SK-N-SH treated with all-trans-retinoic acid at 6 μM for 48 hours (cell line): ENCODE measurements at regions not wholly inside any gene's neighbourhood (a gene's known extent, or its start where the extent isn't known, plus 50 kb on each side); places are given as distances from the start of the nearest gene placed in this dataset.

ENCODE experiments used
- BACH2 ChIP-seq: fragments of 250-450 bp; sonication (Bioruptor Pico); IDR thresholded peaks from 2 replicates; pipeline ENCODE4 v1.9.0; 2021; ENCODE audit warnings: mild to moderate bottlenecking, borderline replicate concordance
- CREB5 ChIP-seq: fragments of 250-450 bp; sonication (Bioruptor Pico); IDR thresholded peaks from 2 replicates; pipeline ENCODE4 v1.5.1; 2020; ENCODE audit warnings: low read depth, mild to moderate bottlenecking, moderate library complexity
- CSRNP3 ChIP-seq: fragments of 250-450 bp; sonication (Bioruptor Pico); IDR thresholded peaks from 2 replicates; pipeline ENCODE4 v1.5.1; 2021; ENCODE audit warnings: mild to moderate bottlenecking, moderate library complexity
- ESRRG ChIP-seq: fragments of 250-450 bp; sonication (Bioruptor Pico); IDR thresholded peaks from 2 replicates; pipeline ENCODE4 v1.6.1; 2021; ENCODE audit warnings: mild to moderate bottlenecking
- GLIS3 ChIP-seq: fragments of 250-450 bp; sonication (Bioruptor Pico); IDR thresholded peaks from 2 replicates; pipeline ENCODE4 v1.5.0; 2020; ENCODE audit warnings: mild to moderate bottlenecking, moderate library complexity
- ISL1 ChIP-seq: fragments of 250-450 bp; sonication (Bioruptor Pico); IDR thresholded peaks from 2 replicates; pipeline ENCODE4 v2.1.2; 2022; ENCODE audit warnings: mild to moderate bottlenecking, moderate library complexity
- PATZ1 ChIP-seq: fragments of 250-450 bp; sonication (Bioruptor Pico); IDR thresholded peaks from 2 replicates; pipeline ENCODE4 v1.8.0; 2020; ENCODE audit warnings: mild to moderate bottlenecking, moderate library complexity, borderline replicate concordance
- POU6F1 ChIP-seq: fragments of 250-450 bp; sonication (Bioruptor Pico); IDR thresholded peaks from 2 replicates; pipeline ENCODE4 v1.8.0; 2021; ENCODE audit warnings: low read depth, mild to moderate bottlenecking, moderate library complexity, borderline replicate concordance
- SNAI2 ChIP-seq: fragments of 250-450 bp; sonication (Bioruptor Pico); IDR thresholded peaks from 2 replicates; pipeline ENCODE4 v1.5.0; 2020; ENCODE audit warnings: mild to moderate bottlenecking, moderate library complexity
- ZFP3 ChIP-seq: fragments of 250-450 bp; sonication (Bioruptor Pico); IDR thresholded peaks from 2 replicates; pipeline ENCODE4 v1.5.0; 2020; ENCODE audit warnings: mild to moderate bottlenecking, moderate library complexity
- ZFP30 ChIP-seq: fragments of 450-650 bp; formaldehyde crosslinking; IDR thresholded peaks from 2 replicates; pipeline ENCODE4 v1.5.0; 2022; ENCODE audit warnings: mild to moderate bottlenecking, moderate library complexity
- ZNF565 ChIP-seq: fragments of 450-650 bp; formaldehyde crosslinking; conservative IDR thresholded peaks from 2 replicates; pipeline ENCODE4 v1.5.0; 2020; ENCODE audit warnings: low read depth, mild to moderate bottlenecking, moderate library complexity
- ZNF70 ChIP-seq: fragments of 450-650 bp; formaldehyde crosslinking; IDR thresholded peaks from 2 replicates; pipeline ENCODE4 v1.5.0; 2020; ENCODE audit warnings: mild to moderate bottlenecking, moderate library complexity

GRCh38 chrX:38899650-38900049 lies 98.4 kb downstream of the MID1IP1 start:
- TF ChIP-seq ZFP3 (CRISPR knock-in tag): no peak
- TF ChIP-seq ESRRG (CRISPR knock-in tag): no peak
- TF ChIP-seq ZFP30: no peak
- TF ChIP-seq ZNF70 (CRISPR knock-in tag): no peak
- TF ChIP-seq CREB5 (CRISPR knock-in tag): no peak
- no peak for TF ChIP-seq PATZ1
- TF ChIP-seq GLIS3 (CRISPR knock-in tag): no peak
- no peak for TF ChIP-seq POU6F1 (CRISPR knock-in tag)
- TF ChIP-seq ISL1 (CRISPR knock-in tag): no peak
- TF ChIP-seq ZNF565: no peak
- no peak for TF ChIP-seq CSRNP3 (CRISPR knock-in tag)
- no peak for TF ChIP-seq SNAI2 (CRISPR knock-in tag)
- TF ChIP-seq BACH2: no peak
